ENCODE measurements at regions not wholly inside any gene's neighbourhood (a gene's known extent, or its start where the extent isn't known, plus 50 kb on each side); places are given as distances from the start of the nearest gene placed in this dataset.
"Not testable (repeated sequence)": the region's sequence is repeated elsewhere in the genome, so short reads cannot be mapped to it uniquely, and the experiment has no call there.

- DNase-seq: no peak
These were observed 139.4 kb upstream of the HCCS start for GRCh38 chrX:10971759-10972158.

GRCh38 chrX:10972706-10973105, 138.4 kb upstream of the HCCS start:
- DNase-seq: no peak

GRCh38 chrX:10974920-10975319, 136.2 kb upstream of the HCCS start:
- no peak for DNase-seq

- DNase-seq: no peak
These were observed 131.2 kb upstream of the HCCS start for GRCh38 chrX:10979956-10980355.

- DNase-seq: no peak
These were observed 129.6 kb upstream of the HCCS start for GRCh38 chrX:10981506-10981905.

- DNase-seq: no peak
These were observed 127.6 kb upstream of the HCCS start for GRCh38 chrX:10983526-10983925.

GRCh38 chrX:10984213-10984612, 126.9 kb upstream of the HCCS start:
- no peak for DNase-seq

- no peak for DNase-seq
These were observed 124.5 kb upstream of the HCCS start for GRCh38 chrX:10986616-10987015.

GRCh38 chrX:10988653-10989052, 122.5 kb upstream of the HCCS start:
- DNase-seq: no peak

GRCh38 chrX:10989386-10989785, 121.7 kb upstream of the HCCS start:
- DNase-seq: no peak

- no peak for DNase-seq
These were observed 120.7 kb upstream of the HCCS start for GRCh38 chrX:10990418-10990817.

GRCh38 chrX:10990976-10991375, 120.2 kb upstream of the HCCS start:
- no peak for DNase-seq

- no peak for DNase-seq
These were observed 119.0 kb upstream of the HCCS start for GRCh38 chrX:10992110-10992509.

GRCh38 chrX:11007076-11007475, 104.1 kb upstream of the HCCS start:
- not testable (repeated sequence) for DNase-seq

GRCh38 chrX:11010476-11010875, 100.7 kb upstream of the HCCS start:
- no peak for DNase-seq

GRCh38 chrX:11016728-11017127, 94.4 kb upstream of the HCCS start:
- no peak for DNase-seq

- not testable (repeated sequence) for DNase-seq
These were observed 88.5 kb upstream of the HCCS start for GRCh38 chrX:11022588-11022987.

GRCh38 chrX:11039926-11040325, 71.2 kb upstream of the HCCS start:
- DNase-seq: no peak

- no peak for DNase-seq
These were observed 70.7 kb upstream of the HCCS start for GRCh38 chrX:11040405-11040804.

- DNase-seq: no peak
These were observed 70.1 kb upstream of the HCCS start for GRCh38 chrX:11040996-11041395.

- DNase-seq: no peak
These were observed 61.1 kb upstream of the HCCS start for GRCh38 chrX:11050013-11050412.

- DNase-seq: no peak
These were observed 57.8 kb upstream of the HCCS start for GRCh38 chrX:11053351-11053750.

GRCh38 chrX:11056322-11057176, 54.6 kb upstream of the HCCS start:
- no peak for DNase-seq

- DNase-seq: no peak
These were observed 51.2 kb upstream of the HCCS start for GRCh38 chrX:11059933-11060332.
